ENCODE measurements at regions not wholly inside any gene's neighbourhood (a gene's known extent, or its start where the extent isn't known, plus 50 kb on each side); places are given as distances from the start of the nearest gene placed in this dataset.

GRCh38 chr12:30570211-30570890 is 125.3 kb downstream of the IPO8 start:
- no peak overlapping the region for H3K9ac ChIP-seq (ENCODE audit: insufficient read depth, low read length, poor library complexity, severe bottlenecking)
- H3K79me2 ChIP-seq (ENCODE audit: insufficient read depth, low read length), result no peaks in the 10 kb centered on the region
- H3K9me3 ChIP-seq (replicated peaks in 1 of 2; ENCODE audit: control insufficient read depth in 1 of 2, insufficient read depth in 1 of 2, low read length in 2 of 2), result no peaks in the 10 kb centered on the region
- no peaks in the 10 kb centered on the region for H4K20me1 ChIP-seq (ENCODE audit: insufficient read depth, low read length)
- H3K4me1 Mint-ChIP-seq, result no peaks in the 10 kb centered on the region
- no peak for TF ChIP-seq CTCF (IDR thresholded peaks at IDR 0.05)
- H3K4me3 ChIP-seq (replicated peaks in 1 of 3; ENCODE audit: low read depth in 2 of 3, low read length in 3 of 3), result no peak overlapping the region
- H2AFZ ChIP-seq (ENCODE audit: insufficient read depth, low read depth, low read length, poor library complexity, severe bottlenecking), result no peak overlapping the region
- H3K27ac ChIP-seq (ENCODE audit: low read depth in 1 of 2, low read length in 2 of 2), result no peak overlapping the region
- WGBS (ENCODE audit: insufficient coverage), result no CpG with 5 or more reads among the region's 5 CpGs
- H3K27me3 ChIP-seq (ENCODE audit: control insufficient read depth in 2 of 2, insufficient read depth in 2 of 2, low read length in 2 of 2), result no peaks in the 10 kb centered on the region
- H3K4me3 Mint-ChIP-seq, result no peak overlapping the region
- intact Hi-C loops (cut with micrococcal nuclease), result no loop called here
- no peaks in the 10 kb centered on the region for H3K36me3 ChIP-seq (replicated peaks in 1 of 2; ENCODE audit: control insufficient read depth in 1 of 2, insufficient read depth in 2 of 2, low read length in 2 of 2)
- H3K4me2 ChIP-seq (replicated peaks; ENCODE audit: extremely low read depth, low read length, poor library complexity, severe bottlenecking), result no peak overlapping the region
- H3K27ac Mint-ChIP-seq, result no peak overlapping the region
- no peaks in the 10 kb centered on the region for H3K4me1 ChIP-seq (ENCODE audit: control insufficient read depth in 1 of 2, insufficient read depth in 2 of 2, low read length in 2 of 2)
- DNase-seq, result no peak
- peaks cover 0 to 23% (median 6%) of the 10 kb centered on the region in 7 donors for H3K9me3 Mint-ChIP-seq
- H3K27me3 Mint-ChIP-seq (ENCODE audit: low read depth in 3 of 3), result no peaks in the 10 kb centered on the region
- H3K36me3 Mint-ChIP-seq, result no peaks in the 10 kb centered on the region

GRCh38 chr12:30569426-30569825 is 126.2 kb downstream of the IPO8 start:
- H3K4me1 Mint-ChIP-seq, result no peaks in the 10 kb centered on the region
- no peaks in the 10 kb centered on the region for H3K79me2 ChIP-seq (ENCODE audit: insufficient read depth, low read length)
- H3K27me3 Mint-ChIP-seq (ENCODE audit: low read depth in 3 of 3), result no peaks in the 10 kb centered on the region
- H4K20me1 ChIP-seq (ENCODE audit: insufficient read depth, low read length), result no peaks in the 10 kb centered on the region
- H2AFZ ChIP-seq (ENCODE audit: insufficient read depth, low read depth, low read length, poor library complexity, severe bottlenecking), result no peak overlapping the region
- no peak overlapping the region for H3K4me3 ChIP-seq (replicated peaks in 1 of 3; ENCODE audit: low read depth in 2 of 3, low read length in 3 of 3)
- no peak for DNase-seq
- H3K27ac ChIP-seq (ENCODE audit: low read depth in 1 of 2, low read length in 2 of 2), result no peak overlapping the region
- H3K9me3 ChIP-seq (replicated peaks in 1 of 2; ENCODE audit: control insufficient read depth in 1 of 2, insufficient read depth in 1 of 2, low read length in 2 of 2), result no peaks in the 10 kb centered on the region
- no peaks in the 10 kb centered on the region for H3K36me3 Mint-ChIP-seq
- no peaks in the 10 kb centered on the region for H3K27me3 ChIP-seq (ENCODE audit: control insufficient read depth in 2 of 2, insufficient read depth in 2 of 2, low read length in 2 of 2)
- H3K27ac Mint-ChIP-seq, result no peak overlapping the region
- no peak overlapping the region for H3K4me2 ChIP-seq (replicated peaks; ENCODE audit: extremely low read depth, low read length, poor library complexity, severe bottlenecking)
- TF ChIP-seq CTCF (IDR thresholded peaks at IDR 0.05), result no peak
- intact Hi-C loops (cut with micrococcal nuclease), result no loop called here
- no peaks in the 10 kb centered on the region for H3K4me1 ChIP-seq (ENCODE audit: control insufficient read depth in 1 of 2, insufficient read depth in 2 of 2, low read length in 2 of 2)
- H3K9me3 Mint-ChIP-seq, result peaks cover 0 to 21% (median 7%) of the 10 kb centered on the region in 7 donors
- 100% methylated on average over 1 of the region's 4 CpGs for WGBS (ENCODE audit: insufficient coverage)
- H3K4me3 Mint-ChIP-seq, result no peak overlapping the region
- H3K9ac ChIP-seq (ENCODE audit: insufficient read depth, low read length, poor library complexity, severe bottlenecking), result no peak overlapping the region
- H3K36me3 ChIP-seq (replicated peaks in 1 of 2; ENCODE audit: control insufficient read depth in 1 of 2, insufficient read depth in 2 of 2, low read length in 2 of 2), result no peaks in the 10 kb centered on the region
